ENCODE measurements at regions not wholly inside any gene's neighbourhood (a gene's known extent, or its start where the extent isn't known, plus 50 kb on each side); places are given as distances from the start of the nearest gene placed in this dataset.

DNA sequence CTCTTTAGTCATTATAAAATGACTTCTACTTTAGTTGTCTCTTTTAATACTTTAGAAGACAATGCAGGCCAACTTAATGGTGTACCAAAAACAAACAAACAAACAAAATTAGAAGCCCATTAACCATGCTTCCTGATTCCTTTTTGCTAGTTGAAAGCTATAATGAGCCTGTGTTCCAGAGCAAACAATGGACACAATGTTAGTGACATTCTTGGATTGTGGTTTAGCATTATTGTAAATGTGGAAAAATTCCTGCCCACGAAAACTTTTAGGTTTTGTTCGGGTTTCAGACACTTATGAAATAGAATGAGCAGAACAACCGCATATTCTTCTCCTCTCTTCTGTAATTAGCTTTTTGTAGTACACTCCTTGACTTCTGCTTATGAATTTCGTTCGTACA, 1682.7 kb upstream of the PCDH7 start:
- in situ Hi-C loops (cut with MboI) = no loop called here
- H3K4me3 ChIP-seq = no peak overlapping the region
- no peaks in the 10 kb centered on the region for H3K27me3 ChIP-seq (replicated peaks; ENCODE audit: insufficient read depth)
- DNase-seq = no peak
- TF ChIP-seq EZH2 (IDR thresholded peaks at IDR 0.05; ENCODE audit: insufficient read depth, poor library complexity, severe bottlenecking) = no peak
- TF ChIP-seq EZH2phosphoT487 (IDR thresholded peaks at IDR 0.05; ENCODE audit: insufficient read depth, low read depth) = no peak
- no peaks in the 10 kb centered on the region for H3F3A ChIP-seq (ENCODE audit: insufficient read depth)
- H4K20me1 ChIP-seq (ENCODE audit: insufficient read depth) = no peaks in the 10 kb centered on the region
- no peak overlapping the region for H3K4me2 ChIP-seq (ENCODE audit: unreplicated experiment)
- H2AFZ ChIP-seq = no peak overlapping the region
- no peak overlapping the region for H3K9ac ChIP-seq
- 32 to 34% methylated on average over 5 of the region's 5 CpGs for WGBS, 2 experiments (ENCODE audit: low coverage in 1 of 2, low lambda C conversion rate in 2 of 2, missing lambda C conversion rate in 2 of 2)
- H3K9me3 ChIP-seq (ENCODE audit: low read depth) = no peaks in the 10 kb centered on the region
- H3K4me1 ChIP-seq (ENCODE audit: insufficient read depth) = no peaks in the 10 kb centered on the region
- H3K27ac ChIP-seq = no peak overlapping the region
- no peaks in the 10 kb centered on the region for H3K79me2 ChIP-seq (ENCODE audit: insufficient read depth)
- no peaks in the 10 kb centered on the region for H3K9me2 ChIP-seq (ENCODE audit: insufficient read depth)
- H3K36me3 ChIP-seq (ENCODE audit: low read depth) = no peaks in the 10 kb centered on the region

DNA sequence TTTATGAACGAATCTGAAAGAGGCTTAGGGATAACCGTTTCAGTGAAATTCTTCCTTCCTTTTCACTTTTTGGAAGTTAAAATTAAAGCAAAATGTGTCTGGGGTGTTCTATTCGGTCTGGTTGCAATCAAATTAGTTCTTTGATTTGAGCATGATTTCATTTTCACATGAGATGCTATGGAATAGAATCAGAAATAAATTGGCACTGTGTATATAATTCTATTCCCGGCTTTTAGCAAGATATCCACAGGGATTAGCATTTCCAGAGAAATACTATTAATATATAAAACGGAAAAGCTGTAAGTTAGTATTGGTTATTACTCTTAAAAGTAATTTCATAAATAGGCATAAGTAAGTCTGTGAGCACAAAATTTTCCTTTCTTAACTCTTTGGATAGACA, 1676.8 kb upstream of the PCDH7 start:
- Histone ChIP-seq H3F3A (ENCODE audit: insufficient read depth) (no peaks in the 10 kb centered on the region), H3K27ac (no peak overlapping the region), H3K9me2 (ENCODE audit: insufficient read depth) (no peaks in the 10 kb centered on the region), H3K9ac (no peak overlapping the region), H3K9me3 (ENCODE audit: low read depth) (no peaks in the 10 kb centered on the region), H3K4me1 (ENCODE audit: insufficient read depth) (no peaks in the 10 kb centered on the region), H3K4me3 (no peak overlapping the region), H3K27me3 (replicated peaks; ENCODE audit: insufficient read depth) (no peaks in the 10 kb centered on the region), H4K20me1 (ENCODE audit: insufficient read depth) (no peaks in the 10 kb centered on the region), H3K79me2 (ENCODE audit: insufficient read depth) (no peaks in the 10 kb centered on the region), H2AFZ (no peak overlapping the region), H3K36me3 (ENCODE audit: low read depth) (no peaks in the 10 kb centered on the region), H3K4me2 (ENCODE audit: unreplicated experiment) (no peak overlapping the region)
- TF ChIP-seq EZH2 (IDR thresholded peaks at IDR 0.05; ENCODE audit: insufficient read depth, poor library complexity, severe bottlenecking) (no peak), EZH2phosphoT487 (IDR thresholded peaks at IDR 0.05; ENCODE audit: insufficient read depth, low read depth) (no peak)
- in situ Hi-C loops (cut with MboI) = no loop called here
- no peak for DNase-seq
- 1% methylated on average over 5 of the region's 5 CpGs for WGBS, 2 experiments (ENCODE audit: low coverage in 1 of 2, low lambda C conversion rate in 2 of 2, missing lambda C conversion rate in 2 of 2)

DNA sequence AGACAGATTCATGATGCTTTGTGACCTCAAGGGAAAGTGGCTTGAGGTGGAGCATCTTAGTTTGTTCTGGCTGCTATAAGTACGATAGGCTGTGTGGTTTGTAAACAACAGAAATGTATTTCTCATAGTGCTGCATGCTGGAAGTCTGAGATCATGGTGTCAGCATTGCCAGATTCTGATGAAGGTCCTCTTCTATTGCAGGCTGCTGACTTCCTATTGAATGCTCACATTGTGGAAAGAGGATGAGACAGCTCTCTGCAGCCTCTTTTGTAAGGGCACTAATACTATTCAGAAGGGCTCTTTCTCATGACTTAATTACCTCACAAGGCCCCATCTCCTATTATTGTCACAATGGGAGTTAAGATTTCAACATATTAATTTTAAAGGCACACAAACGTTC, 1674.0 kb upstream of the PCDH7 start:
- Histone ChIP-seq H3K27me3 (replicated peaks; ENCODE audit: insufficient read depth) (no peaks in the 10 kb centered on the region), H3F3A (ENCODE audit: insufficient read depth) (no peaks in the 10 kb centered on the region), H3K9me3 (ENCODE audit: low read depth) (no peaks in the 10 kb centered on the region), H4K20me1 (ENCODE audit: insufficient read depth) (no peaks in the 10 kb centered on the region), H3K36me3 (ENCODE audit: low read depth) (no peaks in the 10 kb centered on the region), H3K9me2 (ENCODE audit: insufficient read depth) (no peaks in the 10 kb centered on the region), H3K4me1 (ENCODE audit: insufficient read depth) (no peaks in the 10 kb centered on the region), H2AFZ (no peak overlapping the region), H3K27ac (peak overlapping the region; percentile 37; the same call in 1 of the 2 replicates), H3K4me2 (ENCODE audit: unreplicated experiment) (no peak overlapping the region), H3K79me2 (ENCODE audit: insufficient read depth) (no peaks in the 10 kb centered on the region), H3K4me3 (no peak overlapping the region), H3K9ac (no peak overlapping the region)
- 4% methylated on average over 2 of the region's 2 CpGs for WGBS, 2 experiments (ENCODE audit: low coverage in 1 of 2, low lambda C conversion rate in 2 of 2, missing lambda C conversion rate in 2 of 2)
- in situ Hi-C loops (cut with MboI) = no loop called here
- TF ChIP-seq EZH2phosphoT487 (IDR thresholded peaks at IDR 0.05; ENCODE audit: insufficient read depth, low read depth) = no peak
- no peak for TF ChIP-seq EZH2 (IDR thresholded peaks at IDR 0.05; ENCODE audit: insufficient read depth, poor library complexity, severe bottlenecking)
- DNase-seq = peak; percentile 25

DNA sequence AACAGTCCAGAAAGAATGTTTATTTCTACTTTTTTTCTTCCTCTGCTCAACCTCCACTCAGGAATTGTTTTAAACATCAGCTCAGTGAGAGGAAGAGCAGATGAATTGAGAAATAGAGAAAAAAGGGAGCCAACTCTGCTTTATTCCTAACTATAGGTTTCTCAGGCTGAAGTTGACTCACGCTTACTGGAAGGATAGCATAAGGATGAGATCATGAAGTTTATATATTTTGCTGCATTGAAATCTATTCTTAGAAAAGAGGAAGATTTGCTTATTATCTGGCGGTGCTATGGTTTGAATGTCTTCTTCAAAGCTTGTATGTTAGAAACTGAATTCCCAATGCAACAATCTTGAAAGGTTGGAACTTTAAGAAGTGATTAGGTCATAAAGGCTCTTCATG, 1673.4 kb upstream of the PCDH7 start:
- H3K4me1 ChIP-seq (ENCODE audit: insufficient read depth) = no peaks in the 10 kb centered on the region
- TF ChIP-seq EZH2phosphoT487 (IDR thresholded peaks at IDR 0.05; ENCODE audit: insufficient read depth, low read depth) = no peak
- no peak for TF ChIP-seq EZH2 (IDR thresholded peaks at IDR 0.05; ENCODE audit: insufficient read depth, poor library complexity, severe bottlenecking)
- H3K9ac ChIP-seq = no peak overlapping the region
- no peaks in the 10 kb centered on the region for H3K79me2 ChIP-seq (ENCODE audit: insufficient read depth)
- no peak overlapping the region for H3K4me2 ChIP-seq (ENCODE audit: unreplicated experiment)
- H3K27me3 ChIP-seq (replicated peaks; ENCODE audit: insufficient read depth) = no peaks in the 10 kb centered on the region
- H2AFZ ChIP-seq = no peak overlapping the region
- no peaks in the 10 kb centered on the region for H4K20me1 ChIP-seq (ENCODE audit: insufficient read depth)
- H3K9me2 ChIP-seq (ENCODE audit: insufficient read depth) = no peaks in the 10 kb centered on the region
- peak overlapping the region; percentile 37; the same call in 1 of the 2 replicates for H3K27ac ChIP-seq
- no peak overlapping the region for H3K4me3 ChIP-seq
- H3F3A ChIP-seq (ENCODE audit: insufficient read depth) = no peaks in the 10 kb centered on the region
- H3K36me3 ChIP-seq (ENCODE audit: low read depth) = no peaks in the 10 kb centered on the region
- H3K9me3 ChIP-seq (ENCODE audit: low read depth) = no peaks in the 10 kb centered on the region
- peak; percentile 35 for DNase-seq
- in situ Hi-C loops (cut with MboI) = no loop called here
- WGBS, 2 experiments (ENCODE audit: low coverage in 1 of 2, low lambda C conversion rate in 2 of 2, missing lambda C conversion rate in 2 of 2) = 39 to 52% methylated on average over 2 of the region's 2 CpGs
